HG02759 (cell line): ENCODE measurements at regions not wholly inside any gene's neighbourhood (a gene's known extent, or its start where the extent isn't known, plus 50 kb on each side); places are given as distances from the start of the nearest gene placed in this dataset.
"Not testable (repeated sequence)": the region's sequence is repeated elsewhere in the genome, so short reads cannot be mapped to it uniquely, and the experiment has no call there.

ENCODE experiments used
- ATAC-seq: cut with Tn5 transposase; IDR thresholded peaks from one replicate; pipeline ENCODE4 v1.9.1; 2021; ENCODE audit warnings: mild to moderate bottlenecking, moderate library complexity; ENCODE audit not compliant: unreplicated experiment

DNA sequence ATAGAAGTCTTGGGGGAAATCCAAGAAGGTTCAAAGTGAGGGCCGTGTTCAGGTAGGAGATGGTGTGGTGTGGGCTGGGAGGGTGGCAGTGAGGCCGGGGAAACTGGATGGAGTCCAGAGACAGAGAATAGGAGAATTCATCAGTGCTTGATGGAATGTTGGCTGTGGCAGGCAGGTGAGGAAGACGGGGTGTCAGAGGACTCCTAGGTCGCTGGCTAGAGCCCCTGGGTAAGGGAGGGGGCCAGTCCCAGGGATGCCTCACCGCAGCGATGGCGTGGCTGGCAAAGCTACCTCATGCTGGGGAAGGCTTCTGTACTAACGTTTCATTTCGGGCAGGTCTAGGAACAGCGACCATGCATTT, 373.0 kb downstream of the RPS24 start:
- ATAC-seq: no peak

DNA sequence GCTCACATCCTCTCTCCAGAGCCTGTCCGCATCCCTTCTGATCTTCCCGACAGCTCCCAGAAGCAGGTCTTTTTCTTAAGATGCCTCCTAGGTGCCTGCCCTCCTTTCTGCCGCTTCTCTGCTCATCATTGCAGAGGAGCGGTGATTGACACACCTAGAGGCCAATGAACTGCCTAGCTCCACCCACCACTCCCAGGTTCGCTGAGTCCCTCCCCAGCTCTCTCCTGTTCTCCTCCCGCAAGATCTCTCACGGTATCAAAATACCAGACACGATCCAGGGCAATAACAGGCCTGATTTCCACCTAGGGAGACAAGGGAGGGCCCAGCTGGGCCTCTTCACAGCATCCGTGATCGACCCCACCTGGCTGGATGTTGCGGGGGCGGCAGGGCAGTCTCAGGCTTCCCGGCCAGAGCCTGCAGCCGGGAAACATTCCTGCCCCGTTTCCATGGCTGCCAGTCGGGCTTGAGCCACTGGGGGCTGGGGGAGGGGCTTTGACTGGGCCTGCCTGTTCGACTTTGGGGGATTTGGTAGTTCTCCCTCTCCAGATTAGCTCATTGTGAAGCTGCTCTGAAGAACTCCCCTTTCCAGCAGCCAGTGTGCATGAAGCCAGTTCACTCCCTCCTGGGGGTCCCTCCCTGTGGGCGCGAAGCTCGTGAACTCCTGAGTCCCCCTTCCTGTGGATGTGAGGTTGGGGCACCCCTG, 373.5 kb downstream of the RPS24 start:
- ATAC-seq: peak; percentile 74

DNA sequence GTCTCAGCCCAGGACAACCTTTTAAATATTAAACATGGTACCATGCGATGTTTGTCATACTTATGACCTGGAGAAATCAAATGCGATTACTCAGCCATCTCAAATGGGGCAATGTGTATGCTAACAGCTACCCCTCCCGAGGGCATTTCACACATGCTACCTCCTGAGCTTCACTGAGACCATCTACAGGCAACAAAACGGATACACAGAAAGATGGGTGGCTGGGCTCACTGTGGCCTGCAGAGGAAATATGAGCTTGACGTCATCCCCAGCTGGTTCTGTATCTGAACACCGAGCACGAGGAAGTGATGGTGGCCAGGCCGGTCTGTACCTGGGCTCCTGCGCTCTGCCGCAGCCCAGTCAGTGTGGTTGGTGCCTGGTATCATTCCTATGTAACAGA, 374.3 kb downstream of the RPS24 start:
- ATAC-seq: no peak

DNA sequence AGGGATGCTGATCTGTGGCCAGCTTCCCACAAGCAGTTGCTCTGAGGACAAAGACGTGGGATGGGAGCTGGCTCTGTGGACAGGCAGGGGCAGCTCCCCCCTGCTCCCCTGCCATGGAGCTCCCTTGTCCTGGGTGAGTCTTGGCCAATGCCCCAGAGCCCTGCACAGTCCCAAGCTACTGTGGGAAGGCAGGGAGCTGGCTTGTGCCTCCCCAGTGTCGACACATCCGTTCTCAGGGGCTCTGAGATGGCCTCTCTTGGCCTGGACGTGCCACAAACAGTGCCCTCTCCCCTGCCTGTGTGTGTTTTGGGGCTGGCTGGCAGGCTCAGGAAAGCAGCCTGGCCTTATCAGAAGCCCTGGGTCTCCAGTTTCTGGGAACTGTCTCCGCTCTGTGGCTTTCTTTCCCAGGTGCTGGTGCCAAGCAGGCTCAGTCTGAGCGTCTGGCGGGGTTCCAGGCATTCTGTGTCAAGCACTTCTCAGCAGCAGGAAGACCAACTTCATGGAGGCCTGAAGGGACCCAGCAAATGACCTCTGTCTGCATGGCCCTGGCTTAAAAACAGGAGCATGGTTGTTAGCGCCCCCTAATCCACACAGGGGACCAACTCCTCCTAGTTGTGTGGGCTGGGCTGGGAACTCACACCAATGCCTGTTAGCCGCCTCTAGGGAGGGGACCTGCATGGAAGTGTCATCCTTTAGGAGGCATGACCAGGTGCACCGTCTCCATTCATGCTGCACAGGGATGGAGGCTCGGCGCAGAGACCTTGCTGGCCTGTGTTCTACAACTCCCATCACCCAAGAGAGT, 375.2 kb downstream of the RPS24 start:
- ATAC-seq: no peak

DNA sequence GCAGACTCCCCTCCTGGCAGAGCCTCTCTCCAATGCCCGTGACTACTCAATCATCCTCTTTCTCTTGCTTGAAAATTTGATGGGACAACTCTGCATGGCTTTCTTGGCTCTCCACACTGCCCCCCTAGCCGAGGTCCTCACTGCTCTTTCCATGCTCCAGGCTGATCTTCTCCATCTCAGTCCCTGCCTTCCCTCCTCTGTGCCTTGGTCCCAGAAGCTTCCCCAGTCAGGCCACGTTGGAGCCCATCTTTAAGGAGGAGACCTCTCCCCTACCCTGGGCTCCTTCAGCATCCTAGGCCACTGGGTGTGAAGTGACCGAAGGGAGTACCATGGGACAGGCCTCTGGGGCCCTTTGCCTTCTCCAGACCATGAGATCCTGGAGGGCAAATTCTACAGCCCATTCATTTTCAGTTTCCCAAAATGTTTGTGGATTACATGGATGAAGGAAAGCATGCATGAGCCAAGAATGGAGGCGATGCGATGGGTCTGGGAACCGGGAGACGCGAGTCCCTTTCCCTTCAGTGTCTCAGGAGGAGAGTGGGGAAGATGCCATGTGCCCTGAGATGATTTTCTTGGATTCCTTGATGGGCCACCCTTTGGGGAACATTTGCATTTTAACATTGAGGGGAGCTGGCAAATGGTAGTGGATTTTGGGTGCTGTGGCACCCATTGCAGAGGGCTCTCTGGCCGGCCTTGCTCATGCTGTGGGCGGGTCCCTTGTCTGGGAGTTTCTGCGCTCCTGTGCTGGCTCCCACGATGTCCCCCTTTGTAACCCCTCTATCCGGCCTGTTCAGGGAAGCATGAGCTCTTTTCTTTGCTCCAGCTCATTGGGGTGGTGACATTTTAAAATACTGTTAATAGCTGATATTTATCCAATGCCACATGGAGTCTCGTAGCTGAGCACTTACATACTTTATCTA, 376.6 kb downstream of the RPS24 start:
- ATAC-seq: no peak

DNA sequence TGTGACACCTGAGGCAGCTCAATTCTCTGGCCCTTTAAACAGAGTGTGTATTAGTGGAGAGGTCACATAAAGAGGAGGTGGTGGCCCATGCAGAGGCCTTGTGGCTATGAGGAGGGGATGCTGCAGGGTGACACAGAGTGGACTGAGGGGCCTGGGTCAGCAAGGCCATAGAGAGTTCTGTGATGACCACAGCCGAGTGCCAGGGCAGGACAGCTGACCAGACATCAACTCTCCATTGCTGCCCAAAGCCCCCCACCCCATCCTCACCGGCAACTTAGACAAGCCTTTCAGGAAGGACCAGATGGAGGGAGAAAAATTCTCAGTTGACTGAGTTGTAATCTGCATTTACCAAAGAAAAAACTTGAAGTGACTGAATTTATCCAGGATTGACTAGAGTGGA, 378.1 kb downstream of the RPS24 start:
- no peak for ATAC-seq

DNA sequence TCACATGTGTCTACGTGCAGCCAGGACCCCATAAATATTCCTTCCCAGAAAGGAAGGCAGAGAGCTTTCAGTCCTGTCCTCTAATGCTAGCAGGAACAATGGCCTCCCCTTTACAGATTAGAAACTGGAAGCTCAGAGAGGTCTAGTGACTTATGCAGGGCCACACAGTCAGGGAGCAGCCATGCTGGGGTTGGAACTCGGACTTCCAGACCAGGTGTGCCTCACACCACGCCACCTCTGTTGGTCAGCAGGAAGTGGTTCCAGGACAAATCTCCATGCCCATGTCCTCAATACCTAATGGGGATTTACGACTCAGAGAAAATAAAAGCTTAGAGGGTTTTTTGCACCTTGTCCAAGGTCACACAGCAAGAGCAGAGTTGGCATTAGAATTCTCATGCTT, 378.9 kb downstream of the RPS24 start:
- ATAC-seq: no peak

DNA sequence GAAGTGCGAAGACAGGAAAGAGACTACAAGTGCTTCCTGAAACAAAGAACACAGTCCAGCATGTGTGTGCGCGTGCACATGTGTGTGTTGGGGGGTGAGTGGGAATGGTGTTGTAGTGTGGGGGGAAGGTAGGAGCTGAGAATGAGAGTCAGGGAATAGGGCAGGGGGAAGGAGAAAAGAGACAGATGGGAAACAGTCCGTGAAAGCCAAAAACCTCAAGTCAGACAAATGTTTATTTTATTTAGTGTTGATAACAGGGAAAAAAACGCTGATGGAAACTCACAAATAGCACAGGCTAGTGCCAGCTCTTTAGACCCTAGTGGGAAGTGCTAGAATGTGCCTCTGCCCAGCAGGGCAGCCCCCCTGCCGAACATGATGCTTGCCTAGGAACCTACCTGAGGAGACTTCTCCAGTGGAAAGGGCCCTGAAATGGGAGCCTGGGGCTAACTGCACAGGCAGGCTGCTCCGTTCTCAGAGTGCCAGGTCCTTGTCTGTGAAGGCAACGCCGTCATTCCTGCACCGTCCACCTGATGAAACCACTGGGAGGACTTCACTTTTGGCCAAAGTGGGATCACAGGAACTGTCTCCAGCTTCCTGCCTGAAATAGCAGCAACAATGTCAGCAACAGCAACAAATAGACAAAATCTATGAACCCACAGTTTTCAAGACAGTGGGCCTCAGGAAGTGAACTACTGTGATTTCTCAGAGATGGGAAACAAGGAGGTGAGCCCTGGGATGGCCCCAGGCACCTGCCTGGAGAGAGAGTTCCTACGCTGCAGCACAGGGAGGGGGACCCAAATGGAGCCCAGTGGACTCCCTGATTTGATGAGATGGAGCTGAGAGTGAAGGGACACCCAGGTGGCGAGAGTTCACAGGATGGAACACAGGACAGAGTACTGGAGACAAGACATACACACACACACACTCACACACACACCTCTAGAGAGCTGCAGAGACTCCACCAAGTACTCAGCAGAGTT, 379.7 kb downstream of the RPS24 start:
- no peak for ATAC-seq

DNA sequence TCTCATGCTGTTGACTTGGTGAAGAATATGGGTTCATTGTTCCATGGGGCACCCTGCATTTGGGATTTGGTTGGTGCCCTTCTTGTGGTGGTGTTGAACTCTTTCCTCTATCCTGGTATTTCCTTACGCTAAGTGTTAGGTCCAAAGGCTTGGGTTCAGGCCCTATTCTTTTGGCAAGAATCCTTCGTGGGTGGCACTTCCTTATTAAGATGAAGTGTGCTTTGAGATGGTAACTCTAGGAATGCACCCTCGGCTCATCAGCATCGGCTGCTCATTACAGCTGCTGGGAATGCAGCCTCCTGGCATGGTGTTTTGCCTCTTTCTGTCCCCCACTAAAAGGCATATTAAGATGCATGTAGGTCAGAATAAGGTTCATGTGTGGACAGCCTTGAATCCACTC, 380.7 kb downstream of the RPS24 start:
- no peak for ATAC-seq

DNA sequence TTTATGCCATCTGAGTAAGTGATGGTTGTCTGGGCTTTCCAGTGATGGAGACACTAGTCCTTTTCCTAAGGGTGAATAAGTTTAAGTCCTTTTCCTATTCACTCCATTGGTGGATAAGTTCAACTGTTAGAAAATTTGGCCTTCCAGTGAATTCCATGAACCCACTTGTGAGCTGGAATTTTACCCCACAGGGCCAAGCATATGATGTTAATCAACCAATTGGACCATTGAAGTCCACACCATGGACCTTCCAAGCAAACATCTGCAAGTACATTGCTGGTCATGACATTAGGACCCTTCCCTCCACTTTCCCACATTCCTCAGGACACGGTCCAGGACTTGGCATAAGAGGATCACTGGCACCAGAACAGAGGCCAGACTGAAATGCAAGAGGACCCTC, 381.4 kb downstream of the RPS24 start:
- no peak for ATAC-seq

DNA sequence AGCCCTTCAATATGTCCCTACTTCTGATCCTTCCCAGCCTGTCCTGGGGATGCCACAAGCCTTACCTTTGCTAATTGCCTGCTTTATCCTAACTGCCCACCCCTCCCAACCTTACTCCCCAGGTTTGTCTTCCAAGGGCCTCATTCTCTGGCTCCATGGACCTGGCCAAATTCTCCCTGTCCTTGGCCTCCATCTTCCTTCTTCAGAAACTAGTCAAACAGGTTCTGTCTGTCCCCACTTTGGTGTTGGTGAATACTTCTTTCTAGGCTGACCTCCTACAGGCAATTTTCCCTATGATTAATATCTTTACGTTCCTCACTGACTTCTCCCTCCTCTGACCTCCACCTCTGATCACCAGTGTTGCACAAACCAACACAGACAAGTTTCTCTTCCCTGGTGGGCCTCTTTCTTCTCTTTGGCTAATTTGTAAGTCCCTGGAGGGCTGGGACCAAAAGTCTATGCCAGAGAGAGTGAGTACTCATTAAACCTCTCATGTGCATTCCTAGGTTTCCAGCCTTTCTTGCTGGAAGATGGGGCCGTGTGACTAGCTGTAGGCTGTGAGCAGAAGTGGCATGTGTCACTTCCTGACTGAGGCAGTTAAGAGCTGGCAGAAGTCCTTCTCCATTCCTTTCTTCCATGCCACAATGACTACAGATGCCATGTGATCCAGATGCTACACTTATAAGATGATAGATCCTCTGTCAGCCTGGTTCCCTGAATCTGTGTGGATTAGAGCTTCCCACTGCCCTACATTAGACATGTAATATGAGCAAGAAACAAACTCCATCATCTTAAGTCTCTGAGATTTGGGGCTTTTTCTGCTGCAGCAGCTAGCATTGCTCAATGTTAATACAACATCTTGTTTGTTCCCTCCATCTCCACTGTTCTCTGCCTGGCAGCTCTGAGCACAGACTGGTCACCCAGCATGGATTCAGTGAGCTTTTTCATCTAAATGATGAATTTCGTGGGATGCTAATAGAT, 382.7 kb downstream of the RPS24 start:
- ATAC-seq: no peak

DNA sequence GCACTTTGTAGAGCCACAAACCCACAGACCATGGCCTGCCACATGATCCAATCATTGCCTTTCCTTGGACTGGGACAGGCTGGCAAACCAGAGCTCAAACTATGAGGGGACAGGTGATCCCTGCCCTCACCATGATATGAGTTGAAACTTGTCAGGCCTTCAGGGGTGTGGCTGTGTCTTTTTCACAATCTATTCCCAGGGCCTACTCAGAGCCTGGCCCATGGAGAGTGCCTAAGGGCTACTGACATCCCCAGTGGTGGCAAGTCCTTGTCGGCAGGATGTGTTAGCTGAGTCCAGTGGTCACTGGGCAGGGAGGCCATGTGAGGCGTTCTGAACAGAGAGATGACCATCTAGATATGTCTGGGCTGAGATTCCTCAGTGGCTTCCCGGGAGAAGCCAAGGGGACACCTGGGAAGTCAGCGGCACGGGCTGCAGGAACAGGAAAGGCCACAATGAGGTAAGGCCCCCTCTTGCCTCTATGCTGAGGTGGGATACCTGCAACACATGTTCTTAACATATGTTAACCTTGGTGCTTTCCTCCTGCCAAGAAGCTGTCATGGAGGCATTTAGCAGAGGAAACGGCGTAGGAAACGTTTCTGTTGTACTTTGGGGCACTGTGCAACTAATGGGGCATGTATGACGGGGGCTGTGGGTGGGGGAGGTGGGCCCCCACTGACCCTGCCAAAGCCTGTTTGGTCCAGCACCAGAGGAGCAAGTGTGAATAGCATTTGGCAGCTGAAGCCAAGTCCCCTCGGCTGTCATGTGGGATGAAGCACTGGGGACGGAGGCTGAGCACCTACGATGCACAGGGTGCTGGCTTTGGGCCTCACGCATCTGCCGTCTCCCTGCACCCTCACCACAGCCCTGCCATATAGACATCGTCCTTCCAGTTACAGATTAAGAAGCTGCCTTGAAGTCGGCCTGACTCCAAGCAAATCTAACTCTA, 384.0 kb downstream of the RPS24 start:
- no peak for ATAC-seq

DNA sequence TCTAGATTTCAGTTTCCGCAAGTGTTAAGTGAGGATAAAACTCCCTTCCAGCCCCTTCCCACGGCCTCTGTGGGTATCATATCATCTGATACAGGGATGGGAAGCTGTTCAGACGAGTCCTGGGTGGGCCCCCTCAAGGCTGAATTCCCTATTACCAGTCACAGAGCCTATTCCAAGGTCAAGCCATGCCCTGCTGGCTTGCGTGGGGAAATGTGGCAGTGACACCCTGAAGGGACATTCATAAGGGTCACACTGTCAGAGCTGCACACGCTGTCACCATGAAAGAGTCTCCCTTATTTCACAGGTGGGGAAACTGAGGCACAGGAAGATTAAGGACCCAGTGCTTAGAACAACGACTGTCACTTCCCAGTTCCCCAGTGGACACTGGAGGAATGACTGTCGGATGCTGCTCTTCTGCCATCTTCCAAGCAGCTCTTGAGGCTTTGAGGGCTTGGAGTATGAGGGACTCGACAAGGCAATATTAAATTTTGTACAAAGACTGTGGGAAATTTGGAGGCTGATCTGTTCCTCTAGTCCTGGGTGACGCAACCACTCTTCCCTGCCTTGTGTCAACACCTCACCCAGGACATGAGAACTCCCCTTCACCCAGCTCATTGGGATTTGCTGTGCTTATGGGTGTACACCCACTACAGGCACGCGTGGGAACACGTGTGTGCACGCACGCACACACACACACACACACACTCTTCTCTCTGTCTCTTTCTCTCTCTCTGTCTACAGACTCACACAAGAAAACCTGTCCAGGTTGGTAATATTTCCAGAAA, 386.0 kb downstream of the RPS24 start:
- ATAC-seq: no peak

DNA sequence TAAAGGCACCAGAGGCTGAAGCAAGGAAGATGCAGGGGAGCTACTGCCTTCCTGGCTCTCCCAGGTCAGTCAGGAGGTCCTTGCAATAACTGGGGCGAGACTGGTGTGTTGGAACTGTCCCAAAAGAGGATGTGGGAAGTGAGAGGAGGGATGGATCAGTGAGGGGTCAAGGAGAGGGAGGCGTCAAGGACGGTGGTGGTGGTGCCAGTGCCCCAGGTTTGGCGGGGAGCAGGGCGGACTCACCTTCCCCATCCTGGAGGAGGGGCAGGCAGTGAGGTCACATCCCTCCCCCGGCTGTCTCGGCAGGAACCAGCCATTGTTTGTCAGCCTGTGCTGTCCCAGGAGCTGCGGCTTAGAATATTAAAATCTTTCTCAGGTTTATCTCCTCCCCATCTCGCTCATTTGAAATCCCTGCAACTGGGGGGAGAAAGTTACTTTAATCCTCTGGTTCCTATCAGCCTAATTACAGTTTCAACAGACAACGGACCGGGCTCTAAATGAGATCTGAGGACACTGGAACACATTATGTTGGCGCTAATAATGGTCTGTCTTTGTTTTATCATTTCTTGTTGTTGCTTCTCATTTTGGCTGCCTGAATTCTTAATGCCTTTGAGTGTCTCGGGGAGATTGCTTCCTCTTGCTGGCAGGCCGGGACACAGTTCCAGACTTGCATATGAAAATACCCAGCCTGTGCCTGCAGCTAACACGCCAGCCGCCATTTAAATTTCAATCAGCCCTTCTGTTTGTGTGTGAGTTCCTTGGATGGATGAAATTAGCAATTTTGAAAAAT, 387.5 kb downstream of the RPS24 start:
- no peak for ATAC-seq

DNA sequence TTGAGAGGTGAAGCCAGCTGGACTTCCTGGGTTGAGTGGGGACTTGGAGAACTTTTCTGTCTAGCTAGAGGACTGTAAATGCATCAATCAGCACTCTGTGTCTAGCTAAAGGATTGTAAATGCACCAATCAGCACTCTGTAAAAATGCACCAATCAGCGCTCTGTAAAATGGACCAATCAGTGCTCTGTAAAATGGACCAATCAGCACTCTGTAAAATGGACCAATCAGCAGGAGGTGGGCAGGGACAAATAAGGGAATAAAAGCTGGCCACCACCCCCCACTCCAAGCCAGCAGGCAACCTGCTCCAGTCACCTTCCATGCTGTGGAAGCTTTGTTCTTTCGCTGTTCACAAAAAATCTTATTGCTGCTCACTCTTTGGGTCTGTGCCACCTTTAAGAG, 390.4 kb downstream of the RPS24 start:
- ATAC-seq: not testable (repeated sequence)

DNA sequence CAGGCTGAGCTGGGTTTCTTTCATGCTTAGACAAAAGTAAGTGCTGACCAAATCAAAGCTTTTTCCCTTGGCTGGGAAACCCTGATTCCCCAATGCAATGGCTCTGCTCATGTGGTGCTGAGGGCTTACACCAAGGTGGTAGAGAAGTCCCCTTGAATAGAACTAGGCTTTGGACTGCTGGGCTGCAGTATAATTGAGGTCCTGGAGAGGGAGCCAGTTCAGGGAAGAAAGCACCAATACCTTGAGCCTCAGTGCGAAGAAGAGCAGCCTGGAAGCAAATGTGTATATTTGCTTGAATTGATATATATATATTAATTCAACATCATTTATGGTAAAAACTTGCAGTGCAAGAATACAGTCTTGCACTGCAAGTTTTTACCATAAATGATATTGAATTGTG, 391.1 kb downstream of the RPS24 start:
- ATAC-seq: no peak

DNA sequence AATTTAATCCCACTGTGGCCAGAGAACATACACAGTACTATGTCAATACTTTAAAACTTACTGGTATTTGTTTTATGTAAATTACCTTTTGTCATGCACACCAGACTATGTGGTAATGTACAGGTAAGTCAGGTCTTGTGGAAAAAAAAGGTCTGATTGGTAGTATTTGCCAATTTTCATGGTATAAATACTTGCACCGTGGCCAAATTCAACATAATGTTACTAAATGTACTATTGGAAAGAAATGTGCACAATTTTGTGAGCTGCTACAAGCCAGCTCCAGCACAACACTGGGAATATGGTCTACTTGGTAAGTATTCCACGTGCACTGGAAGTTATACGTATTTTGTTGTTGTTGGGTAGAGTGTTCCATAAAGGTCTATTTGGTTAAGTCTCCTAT, 392.5 kb downstream of the RPS24 start:
- no peak for ATAC-seq
